Cerebellar cortex (tissue), 1 donor: ENCODE measurements at regions not wholly inside any gene's neighbourhood (a gene's known extent, or its start where the extent isn't known, plus 50 kb on each side); places are given as distances from the start of the nearest gene placed in this dataset.

Experiments used
- DNase-seq: peaks from one replicate; pipeline ENCODE4 v3.0.0-alpha.2; 2015; ENCODE audit warnings: low spot score

GRCh38 chr11:113634940-113635575 is 71.0 kb downstream of the TMPRSS5 start:
- no peak for DNase-seq

DNA sequence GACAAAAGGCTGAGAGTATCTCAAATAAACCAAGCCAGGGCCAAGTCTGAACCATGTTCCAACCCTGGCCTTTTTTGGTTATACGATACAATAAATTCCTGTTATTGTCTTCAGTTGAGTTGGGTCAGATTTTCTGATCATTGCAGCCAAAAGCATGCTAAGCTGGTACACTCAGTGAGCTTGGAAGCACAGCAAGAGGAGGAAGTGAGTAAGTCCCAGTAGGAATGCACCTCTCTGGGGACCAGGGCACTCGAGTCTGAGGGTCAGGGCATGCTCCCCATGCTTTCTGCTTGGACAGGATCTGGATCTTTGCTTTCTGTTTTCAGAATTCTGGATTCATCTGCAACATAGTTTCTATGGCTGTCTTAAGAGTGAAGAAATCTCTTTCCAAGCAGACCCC is 73.1 kb downstream of the TMPRSS5 start:
- DNase-seq: no peak

GRCh38 chr11:113629562-113629961 is 76.5 kb downstream of the TMPRSS5 start:
- DNase-seq: peak; percentile 18

GRCh38 chr11:113628912-113629311 is 77.2 kb downstream of the TMPRSS5 start:
- peak; percentile 1 for DNase-seq

DNA sequence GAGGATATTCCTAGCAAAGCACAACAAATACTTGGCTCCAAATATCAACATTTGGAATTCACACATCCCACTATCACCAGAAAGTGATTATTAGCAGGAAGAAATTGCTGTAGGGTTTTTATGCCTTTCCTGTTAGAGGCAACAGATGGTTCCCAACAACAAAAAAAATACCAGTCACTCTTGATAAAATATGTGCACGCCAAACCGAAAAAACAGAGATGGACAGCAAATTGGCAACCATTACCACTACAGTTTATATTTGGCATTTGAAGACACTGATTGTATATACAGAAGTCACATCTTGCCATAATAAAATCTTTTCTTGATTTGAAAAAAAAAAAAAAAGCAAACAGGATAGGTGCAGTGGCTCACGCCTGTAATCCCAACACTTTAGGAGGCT is 78.2 kb downstream of the TMPRSS5 start:
- DNase-seq: no peak

DNA sequence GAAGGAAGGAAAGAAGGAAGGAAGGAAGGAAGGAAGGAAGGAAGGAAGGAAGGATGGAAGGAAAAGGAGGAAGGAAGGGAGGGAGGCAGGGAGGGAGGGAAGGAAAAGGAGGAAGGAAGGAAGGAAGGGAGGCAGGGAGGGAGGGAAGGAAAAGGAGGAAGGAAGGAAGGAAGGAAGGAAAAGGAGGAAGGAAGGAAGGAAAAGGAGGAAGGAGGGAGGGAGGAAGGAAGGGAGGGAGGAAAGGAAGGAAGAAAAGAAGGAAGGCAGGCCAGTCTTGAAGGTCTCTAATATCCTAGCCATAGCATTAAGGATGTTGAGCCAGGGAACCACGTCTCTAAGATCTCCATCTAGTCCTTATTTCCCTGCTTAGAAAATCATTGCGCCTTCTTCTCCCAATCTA is 78.8 kb downstream of the TMPRSS5 start:
- no peak for DNase-seq

GRCh38 chr11:113626736-113627135 is 79.4 kb downstream of the TMPRSS5 start:
- DNase-seq: no peak

DNA sequence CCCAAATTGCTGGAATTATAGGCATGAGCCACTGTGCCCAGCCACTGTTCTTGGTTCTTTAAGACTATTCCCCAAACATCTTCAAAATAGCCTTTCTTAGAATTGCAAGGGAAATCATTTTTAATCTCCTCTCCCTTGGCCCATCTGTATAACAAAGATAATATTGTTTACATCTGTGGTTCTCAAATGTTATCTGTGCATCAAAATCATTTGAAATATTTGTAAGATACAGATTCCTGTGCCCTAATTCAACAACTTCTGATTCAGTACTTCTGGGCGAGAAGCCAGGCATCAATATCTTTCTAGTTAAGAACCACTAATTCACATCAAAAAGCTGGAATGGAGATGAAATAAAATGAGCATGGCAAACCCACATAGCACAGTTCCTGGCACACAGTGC is 83.0 kb downstream of the TMPRSS5 start:
- no peak for DNase-seq

DNA sequence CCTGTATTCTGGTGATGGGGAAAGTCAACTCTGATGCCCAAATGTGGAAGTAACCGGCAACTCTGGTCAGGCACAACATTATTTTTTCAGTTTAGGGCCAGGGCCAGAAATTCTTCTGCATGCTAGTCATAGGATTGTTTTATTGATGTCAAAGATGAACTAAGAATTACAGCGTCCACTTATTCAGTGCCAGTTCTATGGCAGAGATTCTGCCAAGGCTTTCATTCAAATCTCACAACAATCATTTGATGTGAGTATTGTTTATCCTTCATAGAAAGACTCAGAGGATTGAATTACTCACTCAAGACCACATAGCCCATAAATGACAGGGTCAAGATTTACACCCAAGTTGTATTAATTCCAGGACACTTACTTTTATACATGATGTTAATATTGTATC is 87.7 kb downstream of the TMPRSS5 start:
- DNase-seq: no peak

GRCh38 chr11:113615773-113616172 is 90.3 kb downstream of the TMPRSS5 start:
- DNase-seq: no peak

GRCh38 chr11:113615098-113615497 is 91.0 kb downstream of the TMPRSS5 start:
- DNase-seq: no peak

- DNase-seq: no peak
Measured at GRCh38 chr11:113614097-113614496, 92.0 kb downstream of the TMPRSS5 start.

DNA sequence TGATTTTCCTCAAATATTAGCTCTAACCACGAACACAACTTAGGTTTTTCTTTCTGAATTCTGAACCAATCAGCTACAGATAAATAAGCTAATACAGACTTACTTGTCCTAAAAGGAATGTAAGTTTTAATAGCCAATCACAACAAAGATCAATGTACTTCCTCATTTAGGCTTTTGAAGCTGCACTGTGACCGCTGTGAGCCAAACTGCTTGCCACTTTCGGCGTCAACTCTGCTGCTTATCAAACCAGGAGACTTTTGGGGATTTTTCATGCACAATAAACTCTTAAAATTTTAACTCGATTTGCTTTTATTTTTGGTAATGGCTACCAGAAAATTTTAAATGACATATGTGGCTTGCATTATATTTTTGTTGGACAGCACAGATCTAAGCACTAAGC is 92.5 kb downstream of the TMPRSS5 start:
- no peak for DNase-seq

GRCh38 chr11:113604186-113604585 is 101.9 kb downstream of the TMPRSS5 start:
- no peak for DNase-seq

DNA sequence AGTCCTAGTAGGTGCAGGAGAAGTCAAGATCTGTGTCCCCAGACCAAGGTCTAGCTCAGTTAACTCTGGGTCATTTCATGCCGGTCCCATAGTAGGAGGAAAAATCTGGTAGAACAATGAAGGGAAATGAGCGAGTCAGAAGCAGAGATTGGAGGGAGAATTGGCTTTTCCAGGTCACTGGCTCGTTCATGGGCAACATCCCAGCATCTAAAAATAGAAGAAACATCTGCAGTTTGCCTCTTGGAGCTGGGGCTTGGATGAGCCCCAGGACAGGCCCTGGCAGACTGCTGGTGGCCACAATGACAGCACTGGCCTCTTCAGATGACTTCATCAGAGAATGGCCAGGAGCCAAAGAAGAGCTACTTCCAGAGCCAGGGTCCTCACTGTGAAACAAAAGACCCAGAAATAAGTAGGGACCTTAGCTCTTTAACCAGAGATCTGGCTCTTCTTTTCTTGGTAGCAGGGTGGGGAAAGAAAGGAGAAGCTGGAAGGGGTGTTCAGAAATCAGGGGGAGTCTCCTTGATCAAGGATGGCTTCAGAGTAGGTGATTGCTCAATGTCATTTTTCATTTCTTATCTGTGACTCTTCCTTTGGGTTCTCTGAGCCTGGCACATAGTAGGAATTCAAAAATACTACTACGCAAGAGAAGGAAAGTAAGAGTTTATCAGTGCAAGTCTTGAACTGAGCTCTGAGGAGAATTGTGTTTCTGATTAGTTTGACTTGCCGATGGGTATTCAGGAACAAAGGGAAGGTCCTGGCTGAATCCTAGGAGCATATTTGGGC is 102.6 kb downstream of the TMPRSS5 start:
- DNase-seq: peak; percentile 7

DNA sequence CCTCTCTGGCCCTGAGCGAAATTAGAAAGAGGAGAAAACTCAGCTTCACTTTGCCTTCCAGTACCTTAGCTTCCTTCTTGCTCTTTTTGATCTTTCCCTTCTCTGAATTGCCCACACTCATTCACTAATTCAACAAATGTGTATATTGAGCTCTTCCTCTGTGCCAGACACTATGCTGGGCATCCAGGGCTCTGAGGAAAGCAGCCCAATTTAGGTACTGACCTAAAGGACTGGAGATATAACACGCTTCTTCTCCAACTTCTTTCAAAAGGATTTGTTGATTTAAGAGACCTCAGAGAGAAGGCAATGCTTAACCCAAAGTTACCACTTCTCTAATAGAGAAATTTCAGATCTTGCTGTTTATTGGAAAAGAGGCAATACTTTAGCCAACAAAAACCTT is 103.6 kb downstream of the TMPRSS5 start:
- DNase-seq: no peak

DNA sequence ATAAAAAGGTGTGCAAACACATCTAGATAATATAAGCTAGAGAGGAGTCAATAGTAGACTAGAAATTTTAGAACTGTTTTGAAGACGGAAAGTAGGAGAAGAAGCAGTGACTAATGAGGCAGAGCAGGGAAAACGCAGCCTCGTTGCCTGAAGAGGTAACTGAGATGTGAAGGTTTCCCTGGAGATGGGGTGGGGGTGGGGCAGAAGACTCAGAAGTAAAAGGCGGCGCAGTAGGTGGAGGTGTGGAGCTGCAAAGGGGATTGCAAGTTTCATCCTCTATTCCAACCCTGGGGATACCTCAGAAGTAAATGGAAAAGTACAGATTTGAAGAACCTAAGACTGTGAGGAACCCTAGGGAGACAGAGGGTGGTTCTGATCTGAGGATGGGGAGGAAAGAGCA is 109.5 kb downstream of the TMPRSS5 start:
- DNase-seq: no peak

DNA sequence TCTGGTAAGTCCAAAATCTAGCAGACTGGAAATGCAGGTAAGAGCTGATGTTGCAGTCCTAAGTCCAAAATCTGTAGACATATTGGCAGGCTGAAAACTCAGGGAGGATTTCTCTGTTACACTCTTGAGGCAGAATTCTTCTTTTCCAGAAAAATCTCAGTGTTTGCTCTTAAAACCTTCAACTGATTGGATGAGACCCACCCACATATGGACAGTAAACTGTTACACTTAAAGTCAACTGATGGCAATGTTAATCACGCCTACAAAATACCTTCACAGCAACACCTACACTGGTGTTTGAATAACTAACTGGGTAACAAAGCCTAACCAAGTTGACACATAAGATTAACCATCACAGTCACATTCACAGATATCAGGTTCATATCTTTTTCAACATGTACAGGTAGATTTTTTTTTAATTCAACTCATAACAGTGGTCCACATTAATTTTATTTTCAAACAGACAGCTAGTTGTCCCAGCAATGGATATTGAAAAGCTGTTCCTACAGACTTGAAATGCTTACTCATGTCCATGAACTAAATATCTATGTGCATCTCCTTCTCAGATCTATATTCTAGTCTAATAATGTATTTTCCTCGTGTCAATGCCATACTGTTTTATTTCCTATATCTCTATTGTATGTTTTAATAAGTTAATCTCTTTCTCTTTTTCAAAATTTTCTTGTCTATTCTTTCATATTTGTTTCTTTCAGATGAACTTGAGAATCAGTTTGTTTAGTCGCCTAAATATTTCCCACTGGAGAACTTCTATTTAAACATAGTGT is 110.1 kb downstream of the TMPRSS5 start:
- DNase-seq: no peak

DNA sequence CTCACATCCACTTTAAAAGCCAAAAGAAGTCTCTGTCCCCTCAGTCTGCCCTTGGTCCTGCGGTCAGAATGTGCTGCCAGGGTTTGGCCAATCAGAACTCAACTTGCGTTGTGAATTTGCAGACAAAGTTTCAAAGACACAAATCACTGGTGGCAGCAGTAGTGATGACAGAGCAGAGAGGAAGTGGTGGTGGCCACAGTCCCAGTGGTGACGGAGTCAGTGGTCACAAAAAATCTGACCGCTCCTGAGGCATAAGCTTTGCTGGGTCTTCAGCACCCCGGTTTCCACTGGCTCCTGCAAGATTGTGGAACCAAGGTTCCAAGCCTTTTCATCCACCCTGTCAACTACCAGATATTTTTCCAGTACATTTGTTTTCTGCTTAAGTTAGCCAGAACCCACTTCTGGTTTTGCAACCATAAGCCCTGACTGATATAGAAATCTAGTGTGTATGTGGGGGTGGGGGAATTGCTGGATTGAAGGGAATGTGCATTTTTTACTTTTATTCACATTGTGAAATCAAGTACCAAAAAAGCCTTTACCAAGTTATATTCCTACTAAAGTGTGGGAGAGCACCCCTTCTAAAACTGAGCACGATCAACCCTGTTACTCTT is 112.3 kb downstream of the TMPRSS5 start:
- DNase-seq: no peak

- DNase-seq: no peak
Measured at GRCh38 chr11:113591117-113591516, 115.0 kb downstream of the TMPRSS5 start.

DNA sequence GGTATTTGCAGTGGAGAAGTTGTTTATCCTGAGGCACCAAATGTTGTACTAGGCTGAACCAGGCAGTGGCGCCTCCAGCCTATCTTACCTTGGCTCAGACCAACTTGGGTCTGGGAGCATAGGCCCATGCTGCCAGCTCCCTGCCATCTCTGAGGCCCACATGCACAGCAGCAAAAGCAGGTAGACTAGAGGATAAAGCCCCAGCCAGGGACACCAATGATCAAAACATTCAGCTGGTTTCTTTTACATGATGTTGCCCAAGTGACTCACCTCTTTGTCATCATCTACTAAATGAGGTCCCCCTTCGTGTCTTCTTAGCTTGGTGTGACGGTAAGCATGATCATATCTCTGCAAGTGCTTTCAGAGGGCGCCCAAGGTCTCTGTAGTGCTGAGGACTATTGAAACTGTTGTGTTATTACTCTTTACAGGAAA is 112.1 kb upstream of the DRD2 start:
- no peak for DNase-seq

DNA sequence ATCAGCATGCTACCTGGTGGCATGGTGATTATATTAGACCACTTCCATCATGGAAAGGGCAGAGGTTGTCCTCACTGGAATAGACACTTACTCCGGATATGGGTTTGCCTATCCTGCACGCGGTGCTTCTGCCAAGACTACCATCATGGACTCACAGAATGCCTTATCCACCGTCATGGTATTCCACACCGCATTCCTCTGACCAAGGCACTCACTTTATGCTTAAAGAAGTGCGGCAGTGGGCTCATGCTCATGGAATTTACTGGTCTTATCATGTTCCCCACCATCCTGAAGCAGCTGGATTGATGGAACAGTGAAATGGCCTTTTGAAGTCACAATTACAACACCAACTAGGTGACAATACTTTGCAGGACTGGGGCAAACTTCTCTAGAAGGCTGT is 109.2 kb upstream of the DRD2 start:
- DNase-seq: no peak

DNA sequence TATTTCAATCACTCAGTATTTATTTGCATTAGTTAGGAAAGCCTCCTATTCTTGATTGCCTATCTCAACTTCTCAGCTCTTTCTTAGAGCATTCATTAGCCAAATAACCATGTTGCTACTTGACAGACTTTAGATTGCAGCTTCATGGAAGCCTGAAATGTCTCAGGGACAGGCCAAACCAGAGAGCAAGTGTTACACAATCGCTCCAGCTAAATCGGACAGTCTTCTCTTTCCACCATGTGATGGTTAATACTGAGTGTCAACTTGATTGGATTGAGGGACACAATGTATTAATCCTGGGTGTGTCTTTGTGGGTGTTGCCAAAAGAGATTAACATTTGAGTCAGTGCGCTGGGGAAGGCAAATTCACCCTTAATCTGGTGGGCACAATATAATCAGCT is 106.5 kb upstream of the DRD2 start:
- no peak for DNase-seq
